ENCODE measurements at regions not wholly inside any gene's neighbourhood (a gene's known extent, or its start where the extent isn't known, plus 50 kb on each side); places are given as distances from the start of the nearest gene placed in this dataset.

- intact Hi-C loops (cut with micrococcal nuclease) = no loop called here
- Mint-ChIP-seq H3K4me1 (ENCODE audit: low read depth) (no peaks in the 10 kb centered on the region), H3K36me3 (ENCODE audit: low read depth) (no peaks in the 10 kb centered on the region), H3K27ac (no peak overlapping the region), H3K27me3 (ENCODE audit: low read depth) (no peaks in the 10 kb centered on the region), H3K4me3 (ENCODE audit: low read depth) (no peak overlapping the region), H3K9me3 (peaks cover 30% of the 10 kb centered on the region)
- no peak for DNase-seq (ENCODE audit: low spot score)
Measured at GRCh38 chr18:78554944-78555608, 424.5 kb upstream of the SALL3 start.

GRCh38 chr18:78557371-78557770, 422.2 kb upstream of the SALL3 start:
- Mint-ChIP-seq H3K27me3 (ENCODE audit: low read depth) (no peaks in the 10 kb centered on the region), H3K4me3 (ENCODE audit: low read depth) (no peak overlapping the region), H3K27ac (no peak overlapping the region), H3K9me3 (peaks cover 34% of the 10 kb centered on the region), H3K36me3 (ENCODE audit: low read depth) (no peaks in the 10 kb centered on the region), H3K4me1 (ENCODE audit: low read depth) (no peaks in the 10 kb centered on the region)
- DNase-seq (ENCODE audit: low spot score) = no peak
- intact Hi-C loops (cut with micrococcal nuclease) = no loop called here

GRCh38 chr18:78558101-78558810, 421.4 kb upstream of the SALL3 start:
- Mint-ChIP-seq H3K27me3 (ENCODE audit: low read depth) (no peaks in the 10 kb centered on the region), H3K27ac (no peak overlapping the region), H3K36me3 (ENCODE audit: low read depth) (no peaks in the 10 kb centered on the region), H3K4me1 (ENCODE audit: low read depth) (no peaks in the 10 kb centered on the region), H3K9me3 (peaks cover 34% of the 10 kb centered on the region), H3K4me3 (ENCODE audit: low read depth) (no peak overlapping the region)
- intact Hi-C loops (cut with micrococcal nuclease) = no loop called here
- no peak for DNase-seq (ENCODE audit: low spot score)

DNA sequence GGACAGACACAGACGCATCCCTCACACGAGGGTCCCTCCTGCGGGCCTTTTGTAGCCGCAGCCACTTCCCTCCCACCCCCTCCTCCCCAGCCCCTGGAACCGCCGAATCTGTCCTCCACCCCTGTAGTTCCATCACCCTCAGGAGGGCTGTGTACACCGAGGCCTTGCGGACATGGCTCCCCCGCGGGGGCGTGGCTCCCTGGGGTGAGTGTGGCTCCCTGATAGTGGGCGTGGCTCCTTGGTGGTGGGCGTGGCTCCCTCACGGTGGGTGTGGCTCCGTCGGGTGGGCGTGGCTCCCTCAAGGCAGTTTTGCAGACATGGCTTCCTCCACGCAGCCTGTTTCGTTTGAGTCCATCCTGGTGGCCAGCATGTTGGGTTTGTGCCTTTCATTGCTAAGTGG, 420.7 kb upstream of the SALL3 start:
- DNase-seq (ENCODE audit: low spot score) = no peak
- intact Hi-C loops (cut with micrococcal nuclease) = no loop called here
- Mint-ChIP-seq H3K27ac (no peak overlapping the region), H3K36me3 (ENCODE audit: low read depth) (no peaks in the 10 kb centered on the region), H3K27me3 (ENCODE audit: low read depth) (no peaks in the 10 kb centered on the region), H3K4me3 (ENCODE audit: low read depth) (no peak overlapping the region), H3K9me3 (peaks cover 33% of the 10 kb centered on the region), H3K4me1 (ENCODE audit: low read depth) (no peaks in the 10 kb centered on the region)

DNA sequence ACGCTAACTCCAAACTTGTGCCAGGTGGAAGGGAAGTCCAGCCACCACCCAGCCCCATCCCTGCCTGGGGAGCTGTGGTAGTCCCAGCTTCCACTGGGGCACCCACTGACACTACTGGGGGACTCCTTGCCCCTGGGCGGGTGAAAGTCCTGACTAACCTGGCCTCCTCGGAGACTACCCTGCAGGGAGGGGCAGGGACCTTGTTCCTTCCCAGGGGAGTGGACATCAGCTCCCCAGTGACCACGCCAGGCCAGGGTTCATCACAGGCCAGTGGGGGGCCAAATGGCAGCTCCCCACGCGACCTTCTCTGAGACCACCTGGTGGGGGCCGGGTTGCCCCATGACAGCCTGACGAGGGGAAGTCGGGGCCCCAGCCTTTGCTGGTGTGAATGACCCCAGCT, 420.0 kb upstream of the SALL3 start:
- intact Hi-C loops (cut with micrococcal nuclease) = no loop called here
- Mint-ChIP-seq H3K36me3 (ENCODE audit: low read depth) (no peaks in the 10 kb centered on the region), H3K27ac (no peak overlapping the region), H3K4me1 (ENCODE audit: low read depth) (no peaks in the 10 kb centered on the region), H3K9me3 (peaks cover 28% of the 10 kb centered on the region), H3K27me3 (ENCODE audit: low read depth) (no peaks in the 10 kb centered on the region), H3K4me3 (ENCODE audit: low read depth) (no peak overlapping the region)
- no peak for DNase-seq (ENCODE audit: low spot score)

DNA sequence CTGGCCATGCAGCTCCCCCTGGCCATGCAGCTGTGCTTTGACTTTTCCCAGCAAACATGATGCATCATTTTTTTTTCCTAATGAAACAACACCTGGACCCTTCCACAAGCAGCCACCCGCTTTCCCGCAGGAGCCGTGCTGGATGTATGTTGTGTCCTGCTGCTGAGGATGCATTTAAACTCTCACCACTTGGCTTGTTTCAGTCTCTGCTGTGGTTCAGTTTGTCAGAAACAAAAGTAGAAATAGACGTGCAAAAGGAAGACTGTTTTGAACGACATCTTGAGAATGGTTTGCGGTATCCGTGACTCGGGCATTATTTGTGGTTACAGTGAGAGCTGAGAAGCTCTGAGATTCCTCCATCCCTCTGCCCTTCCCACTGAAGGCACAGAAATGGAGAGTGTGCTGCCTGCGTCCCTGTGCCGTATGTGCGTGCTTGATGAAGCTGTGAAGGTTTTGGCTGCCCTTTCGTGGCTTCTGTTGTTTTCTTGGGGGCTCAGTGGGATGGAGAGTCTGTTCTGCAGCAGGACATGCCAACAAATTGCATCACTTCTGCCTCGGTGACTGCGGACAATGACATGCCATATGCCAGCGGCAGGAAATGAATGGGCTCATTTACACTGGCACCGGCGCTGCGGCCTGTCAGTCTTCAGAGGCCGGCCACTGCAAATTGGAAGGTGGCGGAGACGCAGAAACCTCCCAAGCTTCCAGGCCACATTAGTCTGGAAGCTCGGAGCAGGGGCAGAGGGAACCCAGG, 417.7 kb upstream of the SALL3 start:
- intact Hi-C loops (cut with micrococcal nuclease) = no loop called here
- H3K27ac Mint-ChIP-seq = no peak overlapping the region
- H3K9me3 Mint-ChIP-seq = peaks cover 21% of the 10 kb centered on the region
- H3K27me3 Mint-ChIP-seq (ENCODE audit: low read depth) = no peaks in the 10 kb centered on the region
- DNase-seq (ENCODE audit: low spot score) = no peak
- no peaks in the 10 kb centered on the region for H3K4me1 Mint-ChIP-seq (ENCODE audit: low read depth)
- no peak overlapping the region for H3K4me3 Mint-ChIP-seq (ENCODE audit: low read depth)
- H3K36me3 Mint-ChIP-seq (ENCODE audit: low read depth) = no peaks in the 10 kb centered on the region

- intact Hi-C loops (cut with micrococcal nuclease) = no loop called here
- H3K36me3 Mint-ChIP-seq (ENCODE audit: low read depth) = no peaks in the 10 kb centered on the region
Measured at GRCh38 chr18:78562531-78562961, 417.1 kb upstream of the SALL3 start.

DNA sequence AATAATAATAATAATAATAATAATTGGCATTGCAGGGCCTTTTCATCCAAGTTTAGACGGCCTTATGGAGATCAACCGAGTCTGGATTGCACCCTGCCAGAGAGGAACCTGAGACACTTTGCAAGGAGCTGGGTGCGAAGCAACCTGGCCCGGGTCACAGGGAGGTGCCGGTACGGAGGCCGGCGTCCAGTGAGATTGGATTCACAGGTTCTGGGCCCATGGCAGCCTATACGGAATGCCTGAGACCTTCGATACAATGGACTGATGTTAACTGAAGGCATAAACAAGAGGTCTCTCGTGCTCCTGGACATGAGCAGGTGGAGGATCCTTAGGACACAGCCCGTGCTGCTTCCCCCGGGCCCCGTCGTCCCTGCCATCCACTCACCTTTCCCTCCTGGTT, 416.5 kb upstream of the SALL3 start:
- no peaks in the 10 kb centered on the region for H3K27me3 Mint-ChIP-seq (ENCODE audit: low read depth)
- H3K4me1 Mint-ChIP-seq (ENCODE audit: low read depth) = no peaks in the 10 kb centered on the region
- peaks cover 22% of the 10 kb centered on the region for H3K9me3 Mint-ChIP-seq
- H3K4me3 Mint-ChIP-seq (ENCODE audit: low read depth) = no peak overlapping the region
- DNase-seq (ENCODE audit: low spot score) = no peak
- H3K27ac Mint-ChIP-seq = no peak overlapping the region
- no peaks in the 10 kb centered on the region for H3K36me3 Mint-ChIP-seq (ENCODE audit: low read depth)
- intact Hi-C loops (cut with micrococcal nuclease) = no loop called here

More at GRCh38 chr18:78562531-78562961, 417.1 kb upstream of the SALL3 start:
- no peak for DNase-seq (ENCODE audit: low spot score)
- no peaks in the 10 kb centered on the region for H3K4me1 Mint-ChIP-seq (ENCODE audit: low read depth)
- H3K27me3 Mint-ChIP-seq (ENCODE audit: low read depth) = no peaks in the 10 kb centered on the region
- H3K4me3 Mint-ChIP-seq (ENCODE audit: low read depth) = no peak overlapping the region
- no peak overlapping the region for H3K27ac Mint-ChIP-seq
- H3K9me3 Mint-ChIP-seq = peaks cover 24% of the 10 kb centered on the region

GRCh38 chr18:78564030-78564429, 415.6 kb upstream of the SALL3 start:
- Mint-ChIP-seq H3K4me1 (ENCODE audit: low read depth) (no peaks in the 10 kb centered on the region), H3K4me3 (ENCODE audit: low read depth) (no peak overlapping the region), H3K36me3 (ENCODE audit: low read depth) (no peaks in the 10 kb centered on the region), H3K9me3 (peaks cover 29% of the 10 kb centered on the region), H3K27ac (no peak overlapping the region), H3K27me3 (ENCODE audit: low read depth) (no peaks in the 10 kb centered on the region)
- DNase-seq (ENCODE audit: low spot score) = no peak
- intact Hi-C loops (cut with micrococcal nuclease) = no loop called here

DNA sequence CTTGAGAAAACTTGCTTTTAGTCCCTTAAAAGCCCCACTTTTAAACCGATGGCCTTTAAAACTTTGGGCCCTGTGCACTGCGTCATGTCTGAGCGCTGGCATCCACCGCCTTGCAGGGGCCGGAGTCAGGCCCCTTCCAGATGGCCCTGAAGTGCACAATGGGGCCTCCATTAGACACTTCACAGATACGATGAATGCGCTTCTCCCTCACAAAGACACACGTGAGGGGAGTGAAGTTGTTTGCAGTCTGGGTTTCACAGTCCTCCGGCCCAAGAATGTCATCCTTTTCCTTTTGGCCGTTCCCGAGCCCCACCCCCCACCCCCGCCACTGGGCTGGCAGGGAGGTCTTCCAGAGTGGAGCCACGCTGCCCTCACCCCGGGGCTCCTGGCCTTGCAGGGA, 415.1 kb upstream of the SALL3 start:
- no peaks in the 10 kb centered on the region for H3K27me3 Mint-ChIP-seq (ENCODE audit: low read depth)
- H3K4me3 Mint-ChIP-seq (ENCODE audit: low read depth) = no peak overlapping the region
- no peaks in the 10 kb centered on the region for H3K36me3 Mint-ChIP-seq (ENCODE audit: low read depth)
- no peak overlapping the region for H3K27ac Mint-ChIP-seq
- no peaks in the 10 kb centered on the region for H3K4me1 Mint-ChIP-seq (ENCODE audit: low read depth)
- DNase-seq (ENCODE audit: low spot score) = no peak
- H3K9me3 Mint-ChIP-seq = peaks cover 34% of the 10 kb centered on the region
- intact Hi-C loops (cut with micrococcal nuclease) = no loop called here

- no peaks in the 10 kb centered on the region for H3K36me3 Mint-ChIP-seq (ENCODE audit: low read depth)
- no peak overlapping the region for H3K27ac Mint-ChIP-seq
- peaks cover 37% of the 10 kb centered on the region for H3K9me3 Mint-ChIP-seq
- H3K27me3 Mint-ChIP-seq (ENCODE audit: low read depth) = no peaks in the 10 kb centered on the region
- intact Hi-C loops (cut with micrococcal nuclease) = no loop called here
- no peak overlapping the region for H3K4me3 Mint-ChIP-seq (ENCODE audit: low read depth)
- DNase-seq (ENCODE audit: low spot score) = no peak
- no peaks in the 10 kb centered on the region for H3K4me1 Mint-ChIP-seq (ENCODE audit: low read depth)
Measured at GRCh38 chr18:78565240-78565639, 414.4 kb upstream of the SALL3 start.

DNA sequence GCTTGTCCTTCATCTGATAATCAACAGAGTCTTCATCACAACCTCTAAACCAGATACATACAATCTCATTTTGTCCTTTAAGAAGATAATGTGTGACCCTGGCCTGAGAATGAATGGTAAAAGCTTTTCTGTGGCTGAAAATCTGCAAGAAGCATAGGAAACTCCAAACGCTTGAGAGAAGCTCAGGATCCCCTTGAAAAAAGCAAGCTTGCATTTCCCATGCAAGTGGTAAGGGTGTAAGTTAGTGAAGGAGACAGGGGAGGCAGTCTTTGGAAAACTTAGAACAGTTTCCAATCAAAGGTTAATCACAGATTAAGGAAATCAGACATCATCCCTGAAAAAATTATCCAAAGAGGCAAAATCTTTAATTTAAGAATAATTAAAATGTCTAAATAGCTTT, 413.6 kb upstream of the SALL3 start:
- peaks cover 36% of the 10 kb centered on the region for H3K9me3 Mint-ChIP-seq

DNA sequence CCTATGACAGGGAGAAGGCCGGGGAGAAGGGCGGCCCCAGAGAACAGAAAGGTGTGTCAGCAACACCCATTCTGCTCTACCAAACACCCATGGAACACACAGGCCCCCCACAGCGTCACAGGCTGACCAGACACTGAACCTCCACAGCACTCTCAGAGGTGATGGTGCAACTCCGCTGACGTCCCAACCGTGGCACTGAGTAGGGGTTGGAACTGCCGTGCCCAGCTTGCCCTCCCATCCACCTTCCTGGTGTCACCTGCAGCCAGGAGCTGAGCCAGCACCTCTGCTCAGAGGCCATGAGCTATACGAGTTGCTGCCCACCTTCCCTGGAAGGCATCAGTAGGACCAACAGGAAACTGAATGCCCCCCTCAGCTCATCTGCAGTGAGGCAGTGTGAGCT, 412.9 kb upstream of the SALL3 start:
- no peak overlapping the region for H3K27ac Mint-ChIP-seq
- no peak for DNase-seq (ENCODE audit: low spot score)
- peaks cover 41% of the 10 kb centered on the region for H3K9me3 Mint-ChIP-seq
- H3K4me3 Mint-ChIP-seq (ENCODE audit: low read depth) = no peak overlapping the region
- H3K4me1 Mint-ChIP-seq (ENCODE audit: low read depth) = no peaks in the 10 kb centered on the region
- no peaks in the 10 kb centered on the region for H3K27me3 Mint-ChIP-seq (ENCODE audit: low read depth)
- intact Hi-C loops (cut with micrococcal nuclease) = no loop called here
- H3K36me3 Mint-ChIP-seq (ENCODE audit: low read depth) = no peaks in the 10 kb centered on the region

More for the DNA sequence above, 413.6 kb upstream of the SALL3 start:
- no peak overlapping the region for H3K4me3 Mint-ChIP-seq (ENCODE audit: low read depth)
- intact Hi-C loops (cut with micrococcal nuclease) = no loop called here
- no peaks in the 10 kb centered on the region for H3K36me3 Mint-ChIP-seq (ENCODE audit: low read depth)
- DNase-seq (ENCODE audit: low spot score) = no peak
- H3K27ac Mint-ChIP-seq = no peak overlapping the region
- H3K4me1 Mint-ChIP-seq (ENCODE audit: low read depth) = no peaks in the 10 kb centered on the region
- no peaks in the 10 kb centered on the region for H3K27me3 Mint-ChIP-seq (ENCODE audit: low read depth)

Data from activated T-helper 2 cell treated with anti-CD3 and anti-CD28 coated beads, Interferon-gamma antibody, Interleukin-2, Interleukin-4, amounts not matched to agents 10 μg/mL and 5 μg/mL and 100 μg/mL, durations not matched to agents 14 hours and 24 hours and 36 hours (primary cell).